ENCODE measurements at regions not wholly inside any gene's neighbourhood (a gene's known extent, or its start where the extent isn't known, plus 50 kb on each side); places are given as distances from the start of the nearest gene placed in this dataset.

DNA sequence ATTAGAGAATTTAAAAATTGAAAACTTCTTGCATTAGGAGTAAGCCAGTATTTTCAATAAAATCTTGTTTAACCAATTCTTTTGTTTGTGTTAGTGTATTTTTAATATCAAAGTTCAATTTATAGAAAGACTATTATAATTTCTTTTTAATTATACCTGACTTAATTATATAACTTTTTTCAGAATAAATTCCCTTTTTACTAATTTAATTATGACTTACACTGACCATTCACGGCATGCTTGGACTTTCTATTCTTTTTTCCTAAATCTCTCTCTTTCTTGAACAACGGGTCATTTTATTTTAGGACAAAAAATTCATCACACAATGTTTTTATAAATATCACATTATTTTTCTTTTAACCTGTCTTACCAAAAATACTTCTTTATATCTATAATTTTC is 555.3 kb upstream of the PTGER4 start:
- TF ChIP-seq, protein P1, sequence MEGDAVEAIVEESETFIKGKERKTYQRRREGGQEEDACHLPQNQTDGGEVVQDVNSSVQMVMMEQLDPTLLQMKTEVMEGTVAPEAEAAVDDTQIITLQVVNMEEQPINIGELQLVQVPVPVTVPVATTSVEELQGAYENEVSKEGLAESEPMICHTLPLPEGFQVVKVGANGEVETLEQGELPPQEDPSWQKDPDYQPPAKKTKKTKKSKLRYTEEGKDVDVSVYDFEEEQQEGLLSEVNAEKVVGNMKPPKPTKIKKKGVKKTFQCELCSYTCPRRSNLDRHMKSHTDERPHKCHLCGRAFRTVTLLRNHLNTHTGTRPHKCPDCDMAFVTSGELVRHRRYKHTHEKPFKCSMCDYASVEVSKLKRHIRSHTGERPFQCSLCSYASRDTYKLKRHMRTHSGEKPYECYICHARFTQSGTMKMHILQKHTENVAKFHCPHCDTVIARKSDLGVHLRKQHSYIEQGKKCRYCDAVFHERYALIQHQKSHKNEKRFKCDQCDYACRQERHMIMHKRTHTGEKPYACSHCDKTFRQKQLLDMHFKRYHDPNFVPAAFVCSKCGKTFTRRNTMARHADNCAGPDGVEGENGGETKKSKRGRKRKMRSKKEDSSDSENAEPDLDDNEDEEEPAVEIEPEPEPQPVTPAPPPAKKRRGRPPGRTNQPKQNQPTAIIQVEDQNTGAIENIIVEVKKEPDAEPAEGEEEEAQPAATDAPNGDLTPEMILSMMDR (IDR thresholded peaks at IDR 0.05): no peak
- TF ChIP-seq POLR2A (IDR thresholded peaks at IDR 0.05) (no peak), POLR2AphosphoS5 (IDR thresholded peaks at IDR 0.05) (no peak)

Data from transverse colon (tissue), 4 donors.